ENCODE measurements at regions not wholly inside any gene's neighbourhood (a gene's known extent, or its start where the extent isn't known, plus 50 kb on each side); places are given as distances from the start of the nearest gene placed in this dataset.

DNA sequence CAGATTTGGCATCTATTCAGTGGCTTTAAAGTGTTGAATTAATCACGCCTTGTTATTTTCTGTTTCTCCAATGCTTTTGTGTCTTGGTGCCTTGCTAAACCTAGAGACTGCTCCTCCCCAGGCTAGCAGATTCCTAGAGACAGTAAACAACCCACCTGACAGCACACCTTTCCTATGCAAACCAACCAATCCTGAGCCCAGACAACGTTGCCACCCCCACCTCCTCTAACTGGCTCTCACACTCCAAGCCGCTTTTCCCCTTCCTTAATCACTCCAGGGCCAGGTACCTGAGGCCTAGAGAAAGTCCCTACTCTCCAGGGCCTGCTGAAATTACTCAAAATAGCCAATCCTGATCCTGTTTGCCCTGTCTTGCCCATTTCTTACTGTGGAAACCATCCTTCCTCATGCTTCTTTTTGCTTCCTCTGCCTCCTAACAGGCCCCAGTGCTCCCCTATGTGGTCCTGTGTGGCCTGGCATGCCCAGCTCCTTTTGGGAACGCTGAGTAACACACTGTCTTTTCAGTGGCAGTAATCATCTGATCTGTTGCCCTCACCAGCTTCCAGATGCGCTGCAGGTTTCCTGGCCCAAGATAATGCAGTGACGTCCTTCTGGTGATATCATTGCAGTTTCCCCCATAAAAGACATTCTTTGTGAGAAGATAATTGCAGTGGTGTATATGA is 53.4 kb downstream of the GAS1 start:
- Histone ChIP-seq H3K4me1 (ENCODE audit: insufficient read depth, low read length, severe bottlenecking) (no peaks in the 10 kb centered on the region), H2AFZ (ENCODE audit: low read length) (no peak overlapping the region), H3K9me3 (ENCODE audit: low read length) (no peaks in the 10 kb centered on the region), H3K4me2 (ENCODE audit: low read length) (no peak overlapping the region), H3K9me2 (ENCODE audit: low read depth, low read length) (no peaks in the 10 kb centered on the region), H3K79me2 (ENCODE audit: insufficient read depth, low read length) (no peaks in the 10 kb centered on the region), H3K27me3 (ENCODE audit: insufficient read depth, low read length) (no peaks in the 10 kb centered on the region), H3K9ac (ENCODE audit: low read length) (no peak overlapping the region), H3K36me3 (ENCODE audit: insufficient read depth, low read length) (no peaks in the 10 kb centered on the region), H3K4me3 (ENCODE audit: low read depth, low read length, poor library complexity, severe bottlenecking) (no peak overlapping the region), H3F3A (ENCODE audit: insufficient read depth, low read length) (no peaks in the 10 kb centered on the region), H4K20me1 (ENCODE audit: insufficient read depth, low read length) (no peaks in the 10 kb centered on the region), H3K27ac (ENCODE audit: low read depth, low read length, poor library complexity, severe bottlenecking) (no peak overlapping the region)
- TF ChIP-seq, protein P1, sequence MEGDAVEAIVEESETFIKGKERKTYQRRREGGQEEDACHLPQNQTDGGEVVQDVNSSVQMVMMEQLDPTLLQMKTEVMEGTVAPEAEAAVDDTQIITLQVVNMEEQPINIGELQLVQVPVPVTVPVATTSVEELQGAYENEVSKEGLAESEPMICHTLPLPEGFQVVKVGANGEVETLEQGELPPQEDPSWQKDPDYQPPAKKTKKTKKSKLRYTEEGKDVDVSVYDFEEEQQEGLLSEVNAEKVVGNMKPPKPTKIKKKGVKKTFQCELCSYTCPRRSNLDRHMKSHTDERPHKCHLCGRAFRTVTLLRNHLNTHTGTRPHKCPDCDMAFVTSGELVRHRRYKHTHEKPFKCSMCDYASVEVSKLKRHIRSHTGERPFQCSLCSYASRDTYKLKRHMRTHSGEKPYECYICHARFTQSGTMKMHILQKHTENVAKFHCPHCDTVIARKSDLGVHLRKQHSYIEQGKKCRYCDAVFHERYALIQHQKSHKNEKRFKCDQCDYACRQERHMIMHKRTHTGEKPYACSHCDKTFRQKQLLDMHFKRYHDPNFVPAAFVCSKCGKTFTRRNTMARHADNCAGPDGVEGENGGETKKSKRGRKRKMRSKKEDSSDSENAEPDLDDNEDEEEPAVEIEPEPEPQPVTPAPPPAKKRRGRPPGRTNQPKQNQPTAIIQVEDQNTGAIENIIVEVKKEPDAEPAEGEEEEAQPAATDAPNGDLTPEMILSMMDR (IDR thresholded peaks at IDR 0.05; ENCODE audit: low read length) = no peak
- no peak for TF ChIP-seq EZH2 (IDR thresholded peaks at IDR 0.05; ENCODE audit: borderline replicate concordance, low read length)

DNA sequence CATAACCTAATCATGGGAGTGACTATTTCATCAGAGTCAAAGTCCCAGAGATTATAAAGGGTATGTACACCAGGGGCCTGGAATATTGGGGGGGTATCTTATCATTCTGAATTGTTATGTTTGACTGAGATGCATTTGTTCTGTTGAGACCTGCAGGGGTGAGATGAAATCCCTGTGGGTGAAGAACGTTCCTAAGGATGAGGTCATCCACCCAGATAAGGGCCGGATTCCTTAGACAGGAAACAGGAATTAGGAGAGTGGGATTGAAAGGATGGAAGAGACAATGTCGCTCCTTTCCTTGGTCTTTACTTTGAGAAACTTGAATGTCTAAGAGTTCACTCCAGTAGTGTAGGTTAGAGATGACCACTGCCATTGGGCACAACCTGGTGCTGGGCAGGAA is 54.7 kb downstream of the GAS1 start:
- H3K79me2 ChIP-seq (ENCODE audit: insufficient read depth, low read length) = no peaks in the 10 kb centered on the region
- no peaks in the 10 kb centered on the region for H3K36me3 ChIP-seq (ENCODE audit: insufficient read depth, low read length)
- H3K9me3 ChIP-seq (ENCODE audit: low read length) = no peaks in the 10 kb centered on the region
- no peak overlapping the region for H2AFZ ChIP-seq (ENCODE audit: low read length)
- no peak overlapping the region for H3K4me2 ChIP-seq (ENCODE audit: low read length)
- H4K20me1 ChIP-seq (ENCODE audit: insufficient read depth, low read length) = no peaks in the 10 kb centered on the region
- H3F3A ChIP-seq (ENCODE audit: insufficient read depth, low read length) = no peaks in the 10 kb centered on the region
- no peak overlapping the region for H3K4me3 ChIP-seq (ENCODE audit: low read depth, low read length, poor library complexity, severe bottlenecking)
- no peak overlapping the region for H3K27ac ChIP-seq (ENCODE audit: low read depth, low read length, poor library complexity, severe bottlenecking)
- no peaks in the 10 kb centered on the region for H3K27me3 ChIP-seq (ENCODE audit: insufficient read depth, low read length)
- TF ChIP-seq EZH2 (IDR thresholded peaks at IDR 0.05; ENCODE audit: borderline replicate concordance, low read length) = no peak
- TF ChIP-seq, protein P1 (IDR thresholded peaks at IDR 0.05; ENCODE audit: low read length) = no peak
- H3K9ac ChIP-seq (ENCODE audit: low read length) = no peak overlapping the region
- no peaks in the 10 kb centered on the region for H3K4me1 ChIP-seq (ENCODE audit: insufficient read depth, low read length, severe bottlenecking)
- no peaks in the 10 kb centered on the region for H3K9me2 ChIP-seq (ENCODE audit: low read depth, low read length)

DNA sequence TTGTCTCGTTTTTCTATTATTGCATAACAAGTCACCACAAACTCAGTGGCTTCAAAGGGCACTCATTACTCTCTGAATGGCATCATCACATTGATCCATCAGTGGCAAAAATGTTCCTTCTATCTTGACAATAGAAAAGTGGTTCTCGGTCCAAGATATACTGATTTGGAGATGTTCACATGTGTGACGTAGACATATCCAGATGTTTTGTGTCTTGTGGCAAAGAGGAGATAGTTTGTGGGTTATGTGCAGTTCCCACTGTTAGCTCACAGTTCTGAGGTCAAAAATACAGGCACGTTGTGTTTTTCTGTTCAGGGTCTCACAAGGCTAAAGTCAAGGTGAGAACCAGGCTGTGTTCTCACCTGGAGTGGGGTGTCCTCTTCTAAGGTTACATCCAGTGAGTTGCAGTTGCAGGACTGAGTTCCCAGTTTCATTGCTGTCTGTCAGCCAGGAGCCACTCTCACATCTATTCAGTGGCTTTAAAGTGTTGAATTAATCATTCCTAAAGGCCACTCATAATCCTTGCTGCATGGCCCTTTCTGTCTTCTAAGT is 55.3 kb downstream of the GAS1 start:
- no peaks in the 10 kb centered on the region for H3F3A ChIP-seq (ENCODE audit: insufficient read depth, low read length)
- no peak for TF ChIP-seq EZH2 (IDR thresholded peaks at IDR 0.05; ENCODE audit: borderline replicate concordance, low read length)
- TF ChIP-seq, protein P1 (IDR thresholded peaks at IDR 0.05; ENCODE audit: low read length) = no peak
- no peak overlapping the region for H3K4me3 ChIP-seq (ENCODE audit: low read depth, low read length, poor library complexity, severe bottlenecking)
- no peak overlapping the region for H3K4me2 ChIP-seq (ENCODE audit: low read length)
- no peaks in the 10 kb centered on the region for H3K4me1 ChIP-seq (ENCODE audit: insufficient read depth, low read length, severe bottlenecking)
- no peaks in the 10 kb centered on the region for H3K79me2 ChIP-seq (ENCODE audit: insufficient read depth, low read length)
- no peaks in the 10 kb centered on the region for H3K9me2 ChIP-seq (ENCODE audit: low read depth, low read length)
- no peak overlapping the region for H3K9ac ChIP-seq (ENCODE audit: low read length)
- no peaks in the 10 kb centered on the region for H3K27me3 ChIP-seq (ENCODE audit: insufficient read depth, low read length)
- H4K20me1 ChIP-seq (ENCODE audit: insufficient read depth, low read length) = no peaks in the 10 kb centered on the region
- H2AFZ ChIP-seq (ENCODE audit: low read length) = no peak overlapping the region
- H3K36me3 ChIP-seq (ENCODE audit: insufficient read depth, low read length) = no peaks in the 10 kb centered on the region
- no peaks in the 10 kb centered on the region for H3K9me3 ChIP-seq (ENCODE audit: low read length)
- no peak overlapping the region for H3K27ac ChIP-seq (ENCODE audit: low read depth, low read length, poor library complexity, severe bottlenecking)

Measured in OCI-LY1 (cell line).